HFF-Myc (cell line): ENCODE measurements at regions not wholly inside any gene's neighbourhood (a gene's known extent, or its start where the extent isn't known, plus 50 kb on each side); places are given as distances from the start of the nearest gene placed in this dataset.

ENCODE experiments used
- DNase-seq: peaks from one replicate; pipeline ENCODE4 v3.0.0-alpha.2; 2011; ENCODE audit warnings: low read depth; ENCODE audit errors: extremely low read depth
- H3K4me3 ChIP-seq: replicated peaks from 2 replicates; pipeline ENCODE4 v1.5.1; 2011; ENCODE audit warnings: low read depth, mild to moderate bottlenecking, control low read depth, low read length
- CTCF ChIP-seq: IDR thresholded peaks from 2 replicates; pipeline ENCODE4 v1.5.1; 2012; ENCODE audit warnings: mild to moderate bottlenecking, low read depth, low read length, control low read depth; ENCODE audit errors: missing control alignments

GRCh38 chr5:124059200-124059599, 547.2 kb downstream of the CSNK1G3 start:
- DNase-seq = no peak
- no peak overlapping the region for H3K4me3 ChIP-seq
- TF ChIP-seq CTCF = no peak

- no peak for TF ChIP-seq CTCF
- no peak for DNase-seq
- no peak overlapping the region for H3K4me3 ChIP-seq
These were observed 545.8 kb downstream of the CSNK1G3 start for GRCh38 chr5:124057724-124058231.

GRCh38 chr5:124056991-124057723, 545.2 kb downstream of the CSNK1G3 start:
- H3K4me3 ChIP-seq = no peak overlapping the region
- no peak for TF ChIP-seq CTCF
- no peak for DNase-seq

- no peak overlapping the region for H3K4me3 ChIP-seq
- no peak for DNase-seq
- TF ChIP-seq CTCF = no peak
These were observed 544.5 kb downstream of the CSNK1G3 start for GRCh38 chr5:124056326-124056990.

- no peak for TF ChIP-seq CTCF
- H3K4me3 ChIP-seq = no peak overlapping the region
- no peak for DNase-seq
These were observed 543.8 kb downstream of the CSNK1G3 start for GRCh38 chr5:124055751-124056150.

- no peak overlapping the region for H3K4me3 ChIP-seq
- no peak for DNase-seq
- TF ChIP-seq CTCF = no peak
These were observed 542.6 kb downstream of the CSNK1G3 start for GRCh38 chr5:124054564-124054963.

- no peak for TF ChIP-seq CTCF
- DNase-seq = no peak
- no peak overlapping the region for H3K4me3 ChIP-seq
These were observed 541.4 kb downstream of the CSNK1G3 start for GRCh38 chr5:124053340-124053739.
